HepG2 (cell line): ENCODE measurements at regions not wholly inside any gene's neighbourhood (a gene's known extent, or its start where the extent isn't known, plus 50 kb on each side); places are given as distances from the start of the nearest gene placed in this dataset.

Experiments
- ATAC-seq: fragments of 200-7000 bp; cut with Tn5 transposase; 3 replicates; pipeline ENCODE4 v1.9.1; 2020; ENCODE audit warnings: mild to moderate bottlenecking, moderate library complexity
- BruUV-seq: library from RNA; stranded (reverse); fragments of 400-500 nt; replicated peaks from 2 replicates; lab custom pipeline; 2021; lab: Mats Ljungman, UMichigan
- CTCF ChIA-PET: fragments of 300-600 bp; formaldehyde crosslinking; extraction: SDS; loops from one replicate; lab custom pipeline; 2021; ENCODE audit warnings: low total read pairs, inconsistent platforms, low intra/inter-chr PET ratio; lab: Yijun Ruan, JAX
- POLR2A ChIA-PET: fragments of 350-600 bp; sonication (Branson Sonifier 250); formaldehyde crosslinking; loops from one replicate; lab custom pipeline; 2020; ENCODE audit warnings: antibody characterized with exemption, inconsistent platforms; lab: Yijun Ruan, JAX
- DNase-seq: peaks from one replicate; pipeline ENCODE4 v3.0.0-alpha.2; 2015; ENCODE audit warnings: low spot score
- FAIRE-seq: peaks from 3 replicates; lab custom pipeline; 2011; peaks lifted over from hg19 to GRCh38; lab: Jason Lieb, UNC
- H2AFZ ChIP-seq: one replicate; pipeline ENCODE4 v1.6.1; 2011; ENCODE audit warnings: low read length, inconsistent platforms
- H3K27ac ChIP-seq: fragments of 300-600 bp; 3 replicates; pipeline ENCODE4 v1.8.0; 2011; ENCODE audit warnings: mixed run types, mild to moderate bottlenecking, mixed read lengths, low read length, inconsistent platforms; ENCODE audit not compliant: insufficient read depth; ENCODE audit errors: extremely low read length
- H3K27me3 ChIP-seq, 2 experiments: fragments of 200-600 bp in 1 of 2; 2 replicates in 1 of 2; 3 replicates in 1 of 2; pipeline versions ENCODE4 v1.6.0 to v1.8.0; 2011; ENCODE audit warnings: low read length in 2 of 2, mild to moderate bottlenecking in 2 of 2, moderate library complexity in 2 of 2, inconsistent platforms in 1 of 2; ENCODE audit not compliant: insufficient read depth in 2 of 2, control insufficient read depth in 1 of 2
- H3K36me3 ChIP-seq, 2 experiments: fragments of 200-600 bp in 1 of 2; replicated peaks in 1 of 2; 2 replicates in 1 of 2; 3 replicates in 1 of 2; pipeline versions ENCODE4 v1.5.1 to v1.8.0; 2011; ENCODE audit warnings: low read length in 2 of 2, inconsistent platforms in 1 of 2; ENCODE audit not compliant: insufficient read depth in 2 of 2, control insufficient read depth in 1 of 2
- H3K4me1 ChIP-seq: 2 replicates; pipeline ENCODE4 v1.5.1; 2012; ENCODE audit warnings: low read length, inconsistent platforms; ENCODE audit not compliant: insufficient read depth
- H3K4me2 ChIP-seq: 2 replicates; pipeline ENCODE4 v1.6.0; 2011; ENCODE audit warnings: low read depth, low read length, inconsistent platforms
- H3K4me3 ChIP-seq, 3 experiments: fragments of 200-600 bp in 1 of 3; sonication (generic), shearing (Covaris generic) in 1 of 3; replicated peaks in 1 of 3; 2 replicates each; pipeline ENCODE4 v1.5.1; 2011 to 2016; ENCODE audit warnings: low read length in 3 of 3, inconsistent platforms in 2 of 3, low read depth in 2 of 3, mild to moderate bottlenecking in 2 of 3, control low read depth in 1 of 3, mixed read lengths in 1 of 3; ENCODE audit not compliant: insufficient read depth in 1 of 3
- H3K79me2 ChIP-seq: one replicate; pipeline ENCODE4 v1.6.1; 2011; ENCODE audit warnings: low read length, inconsistent platforms; ENCODE audit not compliant: insufficient read depth
- H3K9ac ChIP-seq: 2 replicates; pipeline ENCODE4 v1.6.0; 2011; ENCODE audit warnings: mild to moderate bottlenecking, low read depth, low read length, inconsistent platforms; ENCODE audit not compliant: insufficient read depth
- H3K9me3 ChIP-seq: 2 replicates; pipeline ENCODE4 v1.5.1; 2012; ENCODE audit warnings: mild to moderate bottlenecking, low read length
- H4K20me1 ChIP-seq: 2 replicates; pipeline ENCODE4 v1.6.0; 2011; ENCODE audit warnings: inconsistent platforms, mild to moderate bottlenecking, low read length, moderate library complexity; ENCODE audit not compliant: insufficient read depth
- CCDC6 ChIP-seq: sonication (generic); formaldehyde crosslinking; IDR thresholded peaks from 2 replicates; pipeline ENCODE4 v1.8.1; 2022; ENCODE audit warnings: mild to moderate bottlenecking, missing genetic modification reagents, moderate library complexity
- EED ChIP-seq: sonication (generic); formaldehyde crosslinking; IDR thresholded peaks from 2 replicates; pipeline ENCODE4 v1.5.0; 2020; ENCODE audit warnings: mild to moderate bottlenecking, missing genetic modification reagents
- HDAC6 ChIP-seq: fragments of 200-600 bp; sonication (generic); IDR thresholded peaks from 2 replicates; pipeline ENCODE4 v1.7.0; 2017; ENCODE audit warnings: mild to moderate bottlenecking, antibody characterized with exemption, low read length, low read depth
- HNRNPUL1 ChIP-seq: fragments of 200-400 bp; formaldehyde crosslinking; IDR thresholded peaks from 2 replicates; pipeline ENCODE4 v1.6.1; 2017; ENCODE audit warnings: low read depth, mild to moderate bottlenecking, low read length, moderate library complexity
- ISL2 ChIP-seq: sonication (generic); formaldehyde crosslinking; IDR thresholded peaks from 2 replicates; pipeline ENCODE4 v1.5.0; 2020; ENCODE audit warnings: missing genetic modification reagents
- KAT2B ChIP-seq: fragments of 150-350 bp; IDR thresholded peaks from 2 replicates; pipeline ENCODE4 v1.6.1; 2014; ENCODE audit warnings: low read depth, low read length, borderline replicate concordance
- KDM4B ChIP-seq: sonication (generic); formaldehyde crosslinking; IDR thresholded peaks from 2 replicates; pipeline ENCODE4 v1.4.0; 2020; ENCODE audit warnings: missing genetic modification reagents
- LRRFIP1 ChIP-seq: sonication (generic); formaldehyde crosslinking; conservative IDR thresholded peaks from 2 replicates; pipeline ENCODE4 v1.4.0; 2020; ENCODE audit warnings: missing genetic modification reagents
- MTA3 ChIP-seq: sonication (generic); formaldehyde crosslinking; IDR thresholded peaks from 2 replicates; pipeline ENCODE4 v1.4.0; 2020; ENCODE audit warnings: missing genetic modification reagents
- MYC ChIP-seq: sonication (generic); formaldehyde crosslinking; IDR thresholded peaks from 2 replicates; pipeline ENCODE4 v1.9.0; 2021; ENCODE audit warnings: missing genetic modification reagents, borderline replicate concordance
- ZIK1 ChIP-seq: sonication (generic); formaldehyde crosslinking; IDR thresholded peaks from 2 replicates; pipeline ENCODE4 v1.5.0; 2020; ENCODE audit warnings: mild to moderate bottlenecking, low read depth, missing genetic modification reagents, borderline replicate concordance
- ZNF441 ChIP-seq: sonication (generic); formaldehyde crosslinking; IDR thresholded peaks from 2 replicates; pipeline ENCODE4 v1.7.0; 2021; ENCODE audit warnings: missing genetic modification reagents, borderline replicate concordance
- ZNF446 ChIP-seq: sonication (generic); formaldehyde crosslinking; IDR thresholded peaks from 2 replicates; pipeline ENCODE4 v1.5.0; 2020; ENCODE audit warnings: mild to moderate bottlenecking, missing genetic modification reagents
- ZNF619 ChIP-seq: sonication (generic); formaldehyde crosslinking; IDR thresholded peaks from 2 replicates; pipeline ENCODE4 v1.4.0; 2020; ENCODE audit warnings: mild to moderate bottlenecking, missing genetic modification reagents
- ZNF781 ChIP-seq: sonication (generic); formaldehyde crosslinking; IDR thresholded peaks from 2 replicates; pipeline ENCODE4 v1.5.1; 2020; ENCODE audit warnings: borderline replicate concordance, mild to moderate bottlenecking, missing genetic modification reagents; ENCODE audit errors: not compliant biosample characterization
- WGBS: methylation state at CpG from one replicate; pipeline ENCODE4 v1.1.6; 2017; ENCODE audit warnings: low lambda C conversion rate; 5-methylcytosine and 5-hydroxymethylcytosine counted together
- in situ Hi-C: cut with HindIII; loops from 2 replicates; pipeline ENCODE4 v1.10.0; 2017; ENCODE audit warnings: low pct_unique_long_range_greater_than_20kb; ENCODE audit not compliant: extremely low pct_ligation_motif_present
- intact Hi-C: fragments of 100-400 bp; cut with micrococcal nuclease; formaldehyde crosslinking; loops from one replicate; pipeline ENCODE4 v1.10.0; 2022; ENCODE audit not compliant: unreplicated experiment
- TF ChIP-seq, protein P1 (sequence below): sonication (generic); formaldehyde crosslinking; IDR thresholded peaks from 2 replicates; pipeline ENCODE4 v1.5.1; 2020; ENCODE audit warnings: mild to moderate bottlenecking, missing genetic modification reagents, moderate library complexity
- TF ChIP-seq, protein P2 (sequence below): sonication (generic); formaldehyde crosslinking; IDR thresholded peaks from 2 replicates; pipeline ENCODE4 v1.8.0; 2022; ENCODE audit warnings: missing genetic modification reagents, mild to moderate bottlenecking, borderline replicate concordance
- TF ChIP-seq, protein P3 (sequence below): sonication (generic); formaldehyde crosslinking; IDR thresholded peaks from 2 replicates; pipeline ENCODE4 v1.4.0; 2020; ENCODE audit warnings: missing genetic modification reagents

GRCh38 chr5:58107704-58108103 lies 352.2 kb downstream of the PLK2 start:
- no peak overlapping the region for H3K4me3 ChIP-seq
- no peak overlapping the region for H3K4me2 ChIP-seq
- POLR2A ChIA-PET, result no interaction called here
- no peaks in the 10 kb centered on the region for H3K79me2 ChIP-seq
- ATAC-seq (no peak), DNase-seq (no peak), FAIRE-seq (no peak)
- WGBS, result 0% methylated on average over 2 of the region's 2 CpGs
- no peaks in the 10 kb centered on the region for H4K20me1 ChIP-seq
- in situ Hi-C loops (no loop called here), intact Hi-C loops (no loop called here)
- no TSS peak for BruUV-seq
- H3K9me3 ChIP-seq, result no peaks in the 10 kb centered on the region
- H3K9ac ChIP-seq, result no peak overlapping the region
- H3K4me1 ChIP-seq, result no peaks in the 10 kb centered on the region
- no peaks in the 10 kb centered on the region for H3K36me3 ChIP-seq
- no peak overlapping the region for H3K27ac ChIP-seq
- H3K27me3 ChIP-seq, result no peaks in the 10 kb centered on the region
- no peak overlapping the region for H2AFZ ChIP-seq
- CTCF ChIA-PET, result no interaction called here
- TF ChIP-seq ISL2 (CRISPR knock-in tag) (no peak), ZNF446 (no peak), CCDC6 (CRISPR knock-in tag) (no peak), ZNF781 (no peak), KDM4B (no peak), ZNF441 (CRISPR knock-in tag) (no peak), MYC (CRISPR knock-in tag) (no peak), KAT2B (no peak), EED (CRISPR knock-in tag) (no peak), ZNF619 (CRISPR knock-in tag) (no peak), LRRFIP1 (CRISPR knock-in tag) (no peak), ZIK1 (CRISPR knock-in tag) (no peak), HNRNPUL1 (no peak), HDAC6 (no peak), MTA3 (no peak)
- TF ChIP-seq, protein P1, sequence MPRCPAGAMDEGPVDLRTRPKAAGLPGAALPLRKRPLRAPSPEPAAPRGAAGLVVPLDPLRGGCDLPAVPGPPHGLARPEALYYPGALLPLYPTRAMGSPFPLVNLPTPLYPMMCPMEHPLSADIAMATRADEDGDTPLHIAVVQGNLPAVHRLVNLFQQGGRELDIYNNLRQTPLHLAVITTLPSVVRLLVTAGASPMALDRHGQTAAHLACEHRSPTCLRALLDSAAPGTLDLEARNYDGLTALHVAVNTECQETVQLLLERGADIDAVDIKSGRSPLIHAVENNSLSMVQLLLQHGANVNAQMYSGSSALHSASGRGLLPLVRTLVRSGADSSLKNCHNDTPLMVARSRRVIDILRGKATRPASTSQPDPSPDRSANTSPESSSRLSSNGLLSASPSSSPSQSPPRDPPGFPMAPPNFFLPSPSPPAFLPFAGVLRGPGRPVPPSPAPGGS (CRISPR knock-in tag), result no peak
- TF ChIP-seq, protein P2, sequence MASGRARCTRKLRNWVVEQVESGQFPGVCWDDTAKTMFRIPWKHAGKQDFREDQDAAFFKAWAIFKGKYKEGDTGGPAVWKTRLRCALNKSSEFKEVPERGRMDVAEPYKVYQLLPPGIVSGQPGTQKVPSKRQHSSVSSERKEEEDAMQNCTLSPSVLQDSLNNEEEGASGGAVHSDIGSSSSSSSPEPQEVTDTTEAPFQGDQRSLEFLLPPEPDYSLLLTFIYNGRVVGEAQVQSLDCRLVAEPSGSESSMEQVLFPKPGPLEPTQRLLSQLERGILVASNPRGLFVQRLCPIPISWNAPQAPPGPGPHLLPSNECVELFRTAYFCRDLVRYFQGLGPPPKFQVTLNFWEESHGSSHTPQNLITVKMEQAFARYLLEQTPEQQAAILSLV, result no peak
- TF ChIP-seq, protein P3, sequence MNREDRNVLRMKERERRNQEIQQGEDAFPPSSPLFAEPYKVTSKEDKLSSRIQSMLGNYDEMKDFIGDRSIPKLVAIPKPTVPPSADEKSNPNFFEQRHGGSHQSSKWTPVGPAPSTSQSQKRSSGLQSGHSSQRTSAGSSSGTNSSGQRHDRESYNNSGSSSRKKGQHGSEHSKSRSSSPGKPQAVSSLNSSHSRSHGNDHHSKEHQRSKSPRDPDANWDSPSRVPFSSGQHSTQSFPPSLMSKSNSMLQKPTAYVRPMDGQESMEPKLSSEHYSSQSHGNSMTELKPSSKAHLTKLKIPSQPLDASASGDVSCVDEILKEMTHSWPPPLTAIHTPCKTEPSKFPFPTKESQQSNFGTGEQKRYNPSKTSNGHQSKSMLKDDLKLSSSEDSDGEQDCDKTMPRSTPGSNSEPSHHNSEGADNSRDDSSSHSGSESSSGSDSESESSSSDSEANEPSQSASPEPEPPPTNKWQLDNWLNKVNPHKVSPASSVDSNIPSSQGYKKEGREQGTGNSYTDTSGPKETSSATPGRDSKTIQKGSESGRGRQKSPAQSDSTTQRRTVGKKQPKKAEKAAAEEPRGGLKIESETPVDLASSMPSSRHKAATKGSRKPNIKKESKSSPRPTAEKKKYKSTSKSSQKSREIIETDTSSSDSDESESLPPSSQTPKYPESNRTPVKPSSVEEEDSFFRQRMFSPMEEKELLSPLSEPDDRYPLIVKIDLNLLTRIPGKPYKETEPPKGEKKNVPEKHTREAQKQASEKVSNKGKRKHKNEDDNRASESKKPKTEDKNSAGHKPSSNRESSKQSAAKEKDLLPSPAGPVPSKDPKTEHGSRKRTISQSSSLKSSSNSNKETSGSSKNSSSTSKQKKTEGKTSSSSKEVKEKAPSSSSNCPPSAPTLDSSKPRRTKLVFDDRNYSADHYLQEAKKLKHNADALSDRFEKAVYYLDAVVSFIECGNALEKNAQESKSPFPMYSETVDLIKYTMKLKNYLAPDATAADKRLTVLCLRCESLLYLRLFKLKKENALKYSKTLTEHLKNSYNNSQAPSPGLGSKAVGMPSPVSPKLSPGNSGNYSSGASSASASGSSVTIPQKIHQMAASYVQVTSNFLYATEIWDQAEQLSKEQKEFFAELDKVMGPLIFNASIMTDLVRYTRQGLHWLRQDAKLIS (CRISPR knock-in tag), result no peak
